ENCODE measurements at regions not wholly inside any gene's neighbourhood (a gene's known extent, or its start where the extent isn't known, plus 50 kb on each side); places are given as distances from the start of the nearest gene placed in this dataset.
"Not testable (repeated sequence)": the region's sequence is repeated elsewhere in the genome, so short reads cannot be mapped to it uniquely, and the experiment has no call there.

- DNase-seq (ENCODE audit: low read depth, low spot score), result no peak
These were observed 90.7 kb downstream of the GPR88 start for GRCh38 chr1:100628631-100629081.

GRCh38 chr1:100629391-100629790 lies 90.2 kb upstream of the VCAM1 start:
- DNase-seq (ENCODE audit: low read depth, low spot score), result no peak

- no peak for DNase-seq (ENCODE audit: low read depth, low spot score)
These were observed 88.5 kb upstream of the VCAM1 start for GRCh38 chr1:100631015-100631551.

GRCh38 chr1:100642826-100643225 lies 76.7 kb upstream of the VCAM1 start:
- DNase-seq (ENCODE audit: low read depth, low spot score), result no peak

- no peak for DNase-seq (ENCODE audit: low read depth, low spot score)
These were observed 75.9 kb upstream of the VCAM1 start for GRCh38 chr1:100643471-100644196.

GRCh38 chr1:100646001-100646400 lies 73.5 kb upstream of the VCAM1 start:
- no peak for DNase-seq (ENCODE audit: low read depth, low spot score)

- DNase-seq (ENCODE audit: low read depth, low spot score), result no peak
These were observed 70.4 kb upstream of the VCAM1 start for GRCh38 chr1:100649146-100649545.

GRCh38 chr1:100657876-100658715 lies 61.4 kb upstream of the VCAM1 start:
- DNase-seq (ENCODE audit: low read depth, low spot score), result peak; percentile 16

- no peak for DNase-seq (ENCODE audit: low read depth, low spot score)
These were observed 60.9 kb upstream of the VCAM1 start for GRCh38 chr1:100658716-100659026.

GRCh38 chr1:100661176-100661575 lies 58.4 kb upstream of the VCAM1 start:
- DNase-seq (ENCODE audit: low read depth, low spot score), result no peak

- DNase-seq (ENCODE audit: low read depth, low spot score), result not testable (repeated sequence)
These were observed 51.0 kb upstream of the VCAM1 start for GRCh38 chr1:100668494-100668893.

All from brain pericyte (primary cell).